ENCODE measurements at regions not wholly inside any gene's neighbourhood (a gene's known extent, or its start where the extent isn't known, plus 50 kb on each side); places are given as distances from the start of the nearest gene placed in this dataset.
"Not testable (repeated sequence)": the region's sequence is repeated elsewhere in the genome, so short reads cannot be mapped to it uniquely, and the experiment has no call there.

- no peak for DNase-seq (ENCODE audit: low read depth)
Measured at GRCh38 chr2:240240017-240240734, 99.7 kb upstream of the OTOS start.

GRCh38 chr2:240240781-240241180 lies 100.3 kb upstream of the OTOS start:
- no peak for DNase-seq (ENCODE audit: low read depth)

- DNase-seq (ENCODE audit: low read depth): no peak
Measured at GRCh38 chr2:240241572-240241971, 101.1 kb upstream of the OTOS start.

- not testable (repeated sequence) for DNase-seq (ENCODE audit: low read depth)
Measured at GRCh38 chr2:240243049-240243448, 102.6 kb upstream of the OTOS start.

- no peak for DNase-seq (ENCODE audit: low read depth)
Measured at GRCh38 chr2:240244543-240244942, 104.1 kb upstream of the OTOS start.

- DNase-seq (ENCODE audit: low read depth): no peak
Measured at GRCh38 chr2:240245184-240245583, 104.7 kb upstream of the OTOS start.

GRCh38 chr2:240245706-240246105 lies 105.2 kb upstream of the OTOS start:
- no peak for DNase-seq (ENCODE audit: low read depth)

- DNase-seq (ENCODE audit: low read depth): no peak
Measured at GRCh38 chr2:240246173-240246820, 105.8 kb upstream of the OTOS start.

- no peak for DNase-seq (ENCODE audit: low read depth)
Measured at GRCh38 chr2:240247241-240247867, 106.9 kb upstream of the OTOS start.

GRCh38 chr2:240247868-240248720 lies 107.6 kb upstream of the OTOS start:
- no peak for DNase-seq (ENCODE audit: low read depth)

GRCh38 chr2:240248721-240249422 lies 108.4 kb upstream of the OTOS start:
- no peak for DNase-seq (ENCODE audit: low read depth)

GRCh38 chr2:240249423-240250149 lies 109.1 kb upstream of the OTOS start:
- DNase-seq (ENCODE audit: low read depth): no peak

- DNase-seq (ENCODE audit: low read depth): no peak
Measured at GRCh38 chr2:240250150-240250984, 109.9 kb upstream of the OTOS start.

GRCh38 chr2:240250985-240251847 lies 110.8 kb upstream of the OTOS start:
- DNase-seq (ENCODE audit: low read depth): peak; percentile 59

GRCh38 chr2:240251848-240252190 lies 111.4 kb upstream of the OTOS start:
- DNase-seq (ENCODE audit: low read depth): no peak

GRCh38 chr2:240252191-240252871 lies 111.9 kb upstream of the OTOS start:
- DNase-seq (ENCODE audit: low read depth): no peak

- no peak for DNase-seq (ENCODE audit: low read depth)
Measured at GRCh38 chr2:240252872-240253511, 112.5 kb upstream of the OTOS start.

- no peak for DNase-seq (ENCODE audit: low read depth)
Measured at GRCh38 chr2:240253583-240254145, 113.2 kb upstream of the OTOS start.
